H4 (cell line): ENCODE measurements at regions not wholly inside any gene's neighbourhood (a gene's known extent, or its start where the extent isn't known, plus 50 kb on each side); places are given as distances from the start of the nearest gene placed in this dataset.

Experiments used
- DNase-seq: peaks from one replicate; pipeline ENCODE4 v3.0.0-alpha.2; 2015; ENCODE audit warnings: low spot score

- DNase-seq: no peak
These were observed 59.8 kb upstream of the MAML3 start for GRCh38 chr4:140213749-140214148.

- no peak for DNase-seq
These were observed 59.1 kb upstream of the MAML3 start for GRCh38 chr4:140213116-140213515.

DNA sequence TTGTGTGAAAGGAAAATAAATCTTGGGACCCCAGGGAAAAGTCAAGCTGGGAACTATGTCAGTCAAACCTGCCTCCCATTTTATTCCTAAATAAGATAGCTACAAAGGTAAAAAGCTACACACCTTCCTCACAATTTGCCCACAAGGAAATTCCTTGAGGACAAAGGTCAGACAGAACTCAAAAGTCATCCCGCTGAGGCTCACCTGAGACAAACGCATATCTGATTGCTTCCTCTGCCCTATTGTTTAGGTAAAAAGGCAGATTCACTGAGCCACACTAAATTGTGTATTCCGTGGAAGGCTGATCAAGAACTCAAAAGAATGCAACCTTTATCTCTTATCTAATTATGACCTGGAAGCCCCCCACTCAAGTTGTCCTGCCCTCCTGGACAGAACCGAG is 58.7 kb upstream of the MAML3 start:
- no peak for DNase-seq

DNA sequence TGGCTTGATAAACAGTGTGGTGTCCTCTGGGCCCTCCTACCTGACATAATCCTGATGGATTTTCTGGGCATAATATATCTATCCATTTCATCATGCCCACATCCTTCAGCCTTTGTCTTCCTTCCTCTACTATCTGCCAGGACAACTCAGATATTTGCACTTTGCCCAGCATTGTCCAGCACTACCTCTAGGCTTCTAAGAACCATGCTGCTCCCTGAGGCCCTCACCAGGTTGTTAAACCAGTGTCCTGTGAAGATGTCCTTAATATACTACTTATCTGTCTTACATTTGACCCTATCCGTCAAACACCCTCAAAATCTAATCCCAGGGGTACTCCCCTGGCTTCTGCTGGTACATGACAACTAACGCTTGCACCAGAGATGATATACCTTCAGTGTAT is 58.2 kb upstream of the MAML3 start:
- no peak for DNase-seq

DNA sequence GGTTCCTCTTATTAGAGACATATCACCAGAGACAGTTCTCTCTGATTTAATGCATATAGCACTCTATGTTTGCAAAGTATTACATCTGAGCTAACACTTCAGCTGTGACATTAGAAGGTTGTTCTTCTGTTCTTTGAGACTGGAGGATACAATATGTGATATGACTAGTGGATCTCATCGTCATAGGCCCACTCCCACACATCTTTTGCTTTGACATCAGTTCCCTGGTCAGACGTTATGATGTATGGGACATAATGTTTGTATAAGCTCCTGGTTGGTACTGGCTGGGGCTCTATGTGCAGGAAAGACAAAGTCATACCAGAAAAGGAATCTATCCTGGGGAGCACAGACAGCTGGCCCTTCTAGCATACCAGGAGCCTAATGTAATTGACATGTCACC is 57.7 kb upstream of the MAML3 start:
- DNase-seq: no peak

- DNase-seq: no peak
These were observed 57.2 kb upstream of the MAML3 start for GRCh38 chr4:140211161-140211560.

GRCh38 chr4:140208921-140209320 is 54.9 kb upstream of the MAML3 start:
- DNase-seq: no peak
